IMR-90 (cell line): ENCODE measurements at regions not wholly inside any gene's neighbourhood (a gene's known extent, or its start where the extent isn't known, plus 50 kb on each side); places are given as distances from the start of the nearest gene placed in this dataset.

Experiments used
- ATAC-seq: fragments of 200-7000 bp; cut with Tn5 transposase; 2 replicates; pipeline ENCODE4 v1.9.1; 2020; ENCODE audit warnings: low read depth, mild to moderate bottlenecking, moderate library complexity
- BruUV-seq: library from RNA; stranded (reverse); fragments of 400-500 nt; replicated peaks from 2 replicates; lab custom pipeline; 2021; lab: Mats Ljungman, UMichigan
- CTCF ChIA-PET: fragments of 300-600 bp; formaldehyde crosslinking; extraction: SDS; loops from one replicate; lab custom pipeline; 2021; ENCODE audit warnings: antibody characterized with exemption; lab: Yijun Ruan, JAX
- POLR2A ChIA-PET: fragments of 300-600 bp; sonication (Branson Sonifier 250); formaldehyde crosslinking; loops from one replicate; lab custom pipeline; 2022; ENCODE audit warnings: antibody characterized with exemption; ENCODE audit not compliant: unreplicated experiment; lab: Charles Lee
- DNase-seq: peaks from one replicate; pipeline ENCODE4 v3.0.0; 2013
- H2AFZ ChIP-seq: replicated peaks from 2 replicates; pipeline ENCODE3; 2013; ENCODE audit warnings: low read length, mild to moderate bottlenecking; ENCODE audit not compliant: poor library complexity
- H2AK5ac ChIP-seq: 2 replicates; pipeline ENCODE4 v1.6.1; 2013; ENCODE audit warnings: low read depth, low read length, inconsistent platforms
- H2AK9ac ChIP-seq: replicated peaks from 2 replicates; pipeline ENCODE3; 2013; ENCODE audit warnings: mild to moderate bottlenecking, low read depth, low read length, moderate library complexity; ENCODE audit not compliant: poor library complexity
- H2BK120ac ChIP-seq: 2 replicates; pipeline ENCODE4 v1.6.1; 2013; ENCODE audit warnings: low read depth, low read length, inconsistent platforms
- H2BK15ac ChIP-seq: 3 replicates; pipeline ENCODE4 v1.6.1; 2013; ENCODE audit warnings: low read depth, low read length, inconsistent platforms
- H2BK20ac ChIP-seq: 2 replicates; pipeline ENCODE4 v1.6.1; 2013; ENCODE audit warnings: low read depth, mild to moderate bottlenecking, inconsistent platforms, low read length, moderate library complexity
- H2BK5ac ChIP-seq: 2 replicates; pipeline ENCODE4 v1.6.1; 2013; ENCODE audit warnings: mild to moderate bottlenecking, low read depth, low read length, inconsistent platforms; ENCODE audit not compliant: poor library complexity, severe bottlenecking
- H3K14ac ChIP-seq: replicated peaks from 2 replicates; pipeline ENCODE4 v1.6.1; 2013; ENCODE audit warnings: low read depth, low read length, inconsistent platforms
- H3K18ac ChIP-seq: 2 replicates; pipeline ENCODE4 v1.6.1; 2013; ENCODE audit warnings: low read depth, low read length, control low read depth
- H3K23ac ChIP-seq: 2 replicates; pipeline ENCODE4 v1.6.1; 2013; ENCODE audit warnings: low read depth, low read length, inconsistent platforms
- H3K27ac ChIP-seq: 2 replicates; pipeline ENCODE4 v1.5.1; 2013; ENCODE audit warnings: mild to moderate bottlenecking, control low read depth, low read length; ENCODE audit not compliant: insufficient read depth
- H3K27me3 ChIP-seq: 2 replicates; pipeline ENCODE4 v1.6.1; 2013; ENCODE audit warnings: low read length; ENCODE audit not compliant: control insufficient read depth, insufficient read depth
- H3K36me3 ChIP-seq: 2 replicates; pipeline ENCODE4 v1.6.1; 2013; ENCODE audit warnings: low read length, mixed read lengths; ENCODE audit not compliant: control insufficient read depth, insufficient read depth
- H3K4ac ChIP-seq: 2 replicates; pipeline ENCODE4 v1.6.1; 2013; ENCODE audit warnings: low read depth, low read length, inconsistent platforms
- H3K4me1 ChIP-seq: 2 replicates; pipeline ENCODE4 v1.6.1; 2013; ENCODE audit warnings: low read length, mixed read lengths; ENCODE audit not compliant: control insufficient read depth, insufficient read depth
- H3K4me2 ChIP-seq: 2 replicates; pipeline ENCODE4 v1.6.1; 2013; ENCODE audit warnings: low read depth, mild to moderate bottlenecking, control low read depth, low read length, moderate library complexity
- H3K4me3 ChIP-seq: 2 replicates; pipeline ENCODE4 v1.5.1; 2013; ENCODE audit warnings: low read depth, mild to moderate bottlenecking, control low read depth, low read length, moderate library complexity; ENCODE audit not compliant: insufficient read depth
- H3K56ac ChIP-seq: 2 replicates; pipeline ENCODE4 v1.6.1; 2013; ENCODE audit warnings: low read length, inconsistent platforms; ENCODE audit not compliant: insufficient read depth; ENCODE audit errors: extremely low read depth
- H3K79me1 ChIP-seq, 2 experiments: 2 replicates each; pipeline ENCODE4 v1.6.1; 2013; ENCODE audit warnings: low read length in 2 of 2, inconsistent platforms in 1 of 2, low read depth in 1 of 2
- H3K9ac ChIP-seq: 2 replicates; pipeline ENCODE4 v1.6.1; 2013; ENCODE audit warnings: low read depth, low read length, control low read depth
- H3K9me1 ChIP-seq: 2 replicates; pipeline ENCODE4 v1.6.1; 2013; ENCODE audit warnings: low read length, inconsistent platforms; ENCODE audit not compliant: insufficient read depth
- H3K9me3 ChIP-seq: 2 replicates; pipeline ENCODE4 v1.6.1; 2013; ENCODE audit warnings: low read length; ENCODE audit not compliant: control insufficient read depth, insufficient read depth
- H4K20me1 ChIP-seq: 2 replicates; pipeline ENCODE4 v1.6.1; 2013; ENCODE audit warnings: low read length, inconsistent platforms; ENCODE audit not compliant: insufficient read depth
- H4K5ac ChIP-seq: 2 replicates; pipeline ENCODE4 v1.6.1; 2013; ENCODE audit warnings: mild to moderate bottlenecking, low read depth, low read length, control low read depth
- H4K8ac ChIP-seq, 2 experiments: 2 replicates each; pipeline ENCODE4 v1.6.1; 2013; ENCODE audit warnings: low read depth in 2 of 2, low read length in 2 of 2, control low read depth in 1 of 2, inconsistent platforms in 1 of 2
- H4K91ac ChIP-seq: 2 replicates; pipeline ENCODE4 v1.6.1; 2013; ENCODE audit warnings: low read depth, low read length, inconsistent platforms; ENCODE audit not compliant: insufficient read depth
- CEBPB ChIP-seq: IDR thresholded peaks from 2 replicates; pipeline ENCODE4 v1.6.1; 2012; ENCODE audit warnings: low read depth, low read length, improper control_type of control experiment
- FOS ChIP-seq: fragments of 150-350 bp; IDR thresholded peaks from 2 replicates; pipeline ENCODE4 v1.6.1; 2016; ENCODE audit warnings: low read depth, low read length
- POLR2A ChIP-seq: IDR thresholded peaks from 2 replicates; pipeline ENCODE4 v1.6.1; 2012; ENCODE audit warnings: mild to moderate bottlenecking, low read depth, low read length
- RAD21 ChIP-seq: IDR thresholded peaks from 2 replicates; pipeline ENCODE4 v1.6.1; 2012; ENCODE audit warnings: low read length, improper control_type of control experiment
- WGBS, 2 experiments: methylation state at CpG; one replicate each; pipeline versions ENCODE4 v1.1.5 to v1.1.7; 2013; ENCODE audit warnings: missing lambda C conversion rate in 2 of 2; ENCODE audit not compliant: insufficient read length in 1 of 2; ENCODE audit errors: extremely low coverage in 2 of 2; 5-methylcytosine and 5-hydroxymethylcytosine counted together
- dilution Hi-C: fragments of 300-500 bp; cut with HindIII; formaldehyde crosslinking; loops from one replicate; pipeline ENCODE4 v1.14.3; 2018; ENCODE audit warnings: low sequenced_read_pairs; ENCODE audit not compliant: unreplicated experiment
- in situ Hi-C: fragments of 300-500 bp; cut with MboI; formaldehyde crosslinking; loops from 3 replicates; pipeline ENCODE4 v1.14.3; 2019; ENCODE audit warnings: low sequenced_read_pairs, inconsistent platforms, mixed read lengths
- intact Hi-C: fragments of 100-400 bp; cut with micrococcal nuclease; formaldehyde crosslinking; loops from 2 replicates; pipeline ENCODE4 v1.10.0; 2022

DNA sequence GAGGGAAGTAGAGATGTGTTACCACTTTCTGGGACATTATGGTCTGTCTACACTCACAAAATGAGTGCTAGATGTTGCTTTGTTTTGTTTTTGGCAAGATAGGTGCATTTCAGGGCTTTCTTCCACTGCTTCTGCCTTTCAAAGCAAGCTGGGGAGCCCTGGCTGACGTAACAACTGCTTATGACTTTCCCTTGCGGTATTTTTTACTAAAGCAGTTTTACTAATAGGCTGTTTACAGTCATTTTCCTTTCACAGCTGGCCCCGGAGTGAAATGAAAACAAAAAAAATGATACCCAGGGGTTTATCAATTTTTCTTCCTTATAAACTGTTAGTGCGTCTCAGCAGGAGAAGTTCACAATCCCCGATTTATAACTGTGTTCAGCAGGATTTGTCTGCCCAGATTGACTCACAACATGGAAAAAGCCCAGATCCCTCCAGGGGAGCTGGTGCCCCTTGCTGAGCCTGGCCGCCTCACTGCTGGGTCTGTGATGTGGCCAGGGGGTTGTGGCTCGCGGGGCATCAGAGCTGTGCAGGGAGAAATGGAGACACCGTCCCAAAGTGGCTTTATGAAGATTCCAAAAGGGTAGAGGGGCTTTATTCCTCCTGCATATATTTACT, 184.4 kb upstream of the HS3ST3A1 start:
- peak; percentile 76 for DNase-seq
- Histone ChIP-seq H3K36me3 (no peaks in the 10 kb centered on the region), H3K9ac (no peak overlapping the region), H3K9me3 (no peaks in the 10 kb centered on the region), H2BK120ac (peak overlapping the region; percentile 31; the same call in 1 of the 2 replicates), H3K18ac (peak overlapping the region; percentile 89), H2BK20ac (peak overlapping the region; percentile 62; the same call in 1 of the 2 replicates), H4K91ac (no peak overlapping the region; the same call in 1 of the 2 replicates), H3K56ac (no peak overlapping the region), H3K14ac (0 out of 2 replicates have a peak overlapping the region, but pooled peaks have one; percentile 58), H2AK5ac (no peak overlapping the region), H3K23ac (0 out of 2 replicates have a peak overlapping the region, but pooled peaks have one; percentile 5), H3K4me3 (no peak overlapping the region), H3K4ac (0 out of 2 replicates have a peak overlapping the region, but pooled peaks have one; percentile 18), H4K5ac (no peak overlapping the region; the same call in 1 of the 2 replicates), H3K27ac (peak overlapping the region; percentile 18; the same call in 1 of the 2 replicates), H3K27me3 (peaks cover 2% of the 10 kb centered on the region; the same call in 1 of the 2 replicates), H2AK9ac (no peak overlapping the region), H3K4me1 (peaks cover 7% of the 10 kb centered on the region), H4K8ac (peak overlapping the region; percentile 19 to 26; a peak in 1 of 4 replicates), H3K79me1 (no peaks in the 10 kb centered on the region), H3K9me1 (no peaks in the 10 kb centered on the region; the same call in 1 of the 2 replicates), H4K20me1 (no peaks in the 10 kb centered on the region), H2BK15ac (peak overlapping the region; percentile 22; the same call in 1 of the 3 replicates), H2AFZ (peak overlapping the region; percentile 67), H3K4me2 (peak overlapping the region; percentile 67), H2BK5ac (peak overlapping the region; percentile 27)
- dilution Hi-C loops: no loop called here
- peak; percentile 86 for ATAC-seq
- WGBS, 2 experiments: no CpG with 5 or more reads among the region's 9 CpGs
- BruUV-seq: no TSS peak
- intact Hi-C loops: loop anchor here (5.0 kb wide), 2 partner anchors 184 to 276 kb away; partner anchors contain the start of gene HS3ST3A1
- POLR2A ChIA-PET: no interaction called here
- in situ Hi-C loops: no loop called here
- TF ChIP-seq CEBPB (no peak), FOS (no peak), RAD21 (no peak), POLR2A (no peak)
- CTCF ChIA-PET: interaction anchor here (0.6 kb wide), 2 partner anchors 78 to 87 kb away, joined by 3 read pairs; no protein-coding TSS in a partner anchor
